B cell (primary cell): ENCODE measurements at regions not wholly inside any gene's neighbourhood (a gene's known extent, or its start where the extent isn't known, plus 50 kb on each side); places are given as distances from the start of the nearest gene placed in this dataset.

Source experiments
- EZH2 ChIP-seq: IDR thresholded peaks from 2 replicates; pipeline ENCODE4 v1.6.1; 2012; ENCODE audit warnings: borderline replicate concordance, low read depth, mild to moderate bottlenecking, moderate library complexity, low read length; ENCODE audit not compliant: insufficient read depth, poor library complexity, severe bottlenecking
- TF ChIP-seq, protein P1 (sequence below): fragments of 200-600 bp; IDR thresholded peaks from one replicate; pipeline ENCODE4 v1.8.0; 2022; ENCODE audit warnings: antibody characterized with exemption, mild to moderate bottlenecking

DNA sequence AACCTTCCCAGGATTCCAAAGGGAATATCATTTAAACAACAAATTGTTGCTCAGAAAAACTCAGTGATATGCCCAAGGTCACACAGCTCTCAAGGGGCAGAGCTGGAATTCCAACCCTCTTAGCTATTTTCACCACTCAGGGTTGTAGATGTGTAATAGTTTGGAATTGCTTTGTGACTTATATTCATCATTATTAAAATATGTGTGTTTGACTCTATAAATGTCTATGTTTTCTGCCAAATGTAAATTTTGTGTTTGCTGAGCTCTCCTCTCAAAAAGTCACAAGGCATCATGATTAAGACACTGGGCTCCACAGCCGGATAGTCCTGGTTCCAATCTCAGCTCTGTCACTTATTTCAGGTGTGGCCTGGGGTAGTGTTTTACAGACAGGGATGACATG lies 407.3 kb downstream of the TMEM135 start:
- TF ChIP-seq EZH2 = no peak
- TF ChIP-seq, protein P1, sequence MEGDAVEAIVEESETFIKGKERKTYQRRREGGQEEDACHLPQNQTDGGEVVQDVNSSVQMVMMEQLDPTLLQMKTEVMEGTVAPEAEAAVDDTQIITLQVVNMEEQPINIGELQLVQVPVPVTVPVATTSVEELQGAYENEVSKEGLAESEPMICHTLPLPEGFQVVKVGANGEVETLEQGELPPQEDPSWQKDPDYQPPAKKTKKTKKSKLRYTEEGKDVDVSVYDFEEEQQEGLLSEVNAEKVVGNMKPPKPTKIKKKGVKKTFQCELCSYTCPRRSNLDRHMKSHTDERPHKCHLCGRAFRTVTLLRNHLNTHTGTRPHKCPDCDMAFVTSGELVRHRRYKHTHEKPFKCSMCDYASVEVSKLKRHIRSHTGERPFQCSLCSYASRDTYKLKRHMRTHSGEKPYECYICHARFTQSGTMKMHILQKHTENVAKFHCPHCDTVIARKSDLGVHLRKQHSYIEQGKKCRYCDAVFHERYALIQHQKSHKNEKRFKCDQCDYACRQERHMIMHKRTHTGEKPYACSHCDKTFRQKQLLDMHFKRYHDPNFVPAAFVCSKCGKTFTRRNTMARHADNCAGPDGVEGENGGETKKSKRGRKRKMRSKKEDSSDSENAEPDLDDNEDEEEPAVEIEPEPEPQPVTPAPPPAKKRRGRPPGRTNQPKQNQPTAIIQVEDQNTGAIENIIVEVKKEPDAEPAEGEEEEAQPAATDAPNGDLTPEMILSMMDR = no peak
